PC-9 (cell line): ENCODE measurements at regions not wholly inside any gene's neighbourhood (a gene's known extent, or its start where the extent isn't known, plus 50 kb on each side); places are given as distances from the start of the nearest gene placed in this dataset.

ENCODE experiments used
- BruUV-seq: library from RNA; stranded (reverse); fragments of 400-500 nt; replicated peaks from 2 replicates; lab custom pipeline; 2021; lab: Mats Ljungman, UMichigan
- CTCF ChIA-PET: fragments of 300-600 bp; sonication (Branson Sonifier 250); formaldehyde crosslinking; loops from one replicate; lab custom pipeline; 2022; ENCODE audit warnings: antibody characterized with exemption; lab: Charles Lee
- POLR2A ChIA-PET: fragments of 300-600 bp; sonication (Branson Sonifier 250); formaldehyde crosslinking; loops from one replicate; lab custom pipeline; 2022; ENCODE audit warnings: antibody characterized with exemption; ENCODE audit not compliant: unreplicated experiment; lab: Charles Lee
- DNase-seq, 2 experiments: peaks; one replicate each; pipeline versions ENCODE4 v3.0.0 to v3.0.0-alpha.2; 2015 to 2022; ENCODE audit warnings: mixed read lengths in 1 of 2
- H2AFZ ChIP-seq: fragments of 200-600 bp; sonication (generic); 2 replicates; pipeline ENCODE4 v1.8.1; 2017; ENCODE audit warnings: antibody characterized with exemption
- H3F3A ChIP-seq: fragments of 200-600 bp; sonication (generic); 2 replicates; pipeline ENCODE4 v1.8.1; 2017; ENCODE audit warnings: antibody characterized with exemption, mild to moderate bottlenecking, low read depth; ENCODE audit not compliant: insufficient read depth
- H3K27ac ChIP-seq: fragments of 200-600 bp; sonication (generic); 2 replicates; pipeline ENCODE4 v1.6.1; 2016; ENCODE audit warnings: mixed run types
- H3K27me3 ChIP-seq: fragments of 200-600 bp; sonication (generic); 2 replicates; pipeline ENCODE4 v1.6.1; 2016; ENCODE audit warnings: low read depth, mixed run types; ENCODE audit not compliant: insufficient read depth
- H3K36me3 ChIP-seq: fragments of 200-600 bp; sonication (generic); 2 replicates; pipeline ENCODE4 v1.6.1; 2016; ENCODE audit warnings: low read depth, mixed run types
- H3K4me1 ChIP-seq: fragments of 200-600 bp; sonication (generic); replicated peaks from 2 replicates; pipeline ENCODE4 v1.6.1; 2016; ENCODE audit warnings: mixed run types; ENCODE audit not compliant: insufficient read depth
- H3K4me2 ChIP-seq: fragments of 200-600 bp; sonication (generic); 2 replicates; pipeline ENCODE4 v1.6.1; 2017; ENCODE audit warnings: mixed run types
- H3K4me3 ChIP-seq: fragments of 200-600 bp; sonication (generic); 2 replicates; pipeline ENCODE4 v1.6.1; 2016; ENCODE audit warnings: mixed run types
- H3K79me2 ChIP-seq: fragments of 200-600 bp; sonication (generic); 2 replicates; pipeline ENCODE4 v1.6.1; 2017; ENCODE audit warnings: low read depth, mixed run types
- H3K9me2 ChIP-seq: fragments of 200-600 bp; sonication (generic); 2 replicates; pipeline ENCODE4 v1.8.1; 2017; ENCODE audit warnings: mild to moderate bottlenecking; ENCODE audit not compliant: insufficient read depth
- H3K9me3 ChIP-seq: fragments of 200-600 bp; sonication (generic); 2 replicates; pipeline ENCODE4 v1.8.1; 2016; ENCODE audit warnings: low read depth; ENCODE audit not compliant: insufficient read depth
- H4K20me1 ChIP-seq: fragments of 200-600 bp; sonication (generic); 2 replicates; pipeline ENCODE4 v1.8.1; 2017; ENCODE audit not compliant: insufficient read depth
- EZH2 ChIP-seq: fragments of 200-600 bp; sonication (generic); IDR thresholded peaks from 2 replicates; pipeline ENCODE4 v1.8.0; 2017; ENCODE audit warnings: antibody characterized with exemption, low read depth
- intact Hi-C: fragments of 100-400 bp; cut with micrococcal nuclease; formaldehyde crosslinking; loops from one replicate; pipeline ENCODE4 v1.10.0; 2022; ENCODE audit not compliant: unreplicated experiment
- TF ChIP-seq, protein P1 (sequence below): fragments of 200-600 bp; sonication (generic); conservative IDR thresholded peaks from 2 replicates; pipeline ENCODE4 v1.6.1; 2017; ENCODE audit warnings: mixed run types, antibody characterized with exemption, mild to moderate bottlenecking, moderate library complexity

DNA sequence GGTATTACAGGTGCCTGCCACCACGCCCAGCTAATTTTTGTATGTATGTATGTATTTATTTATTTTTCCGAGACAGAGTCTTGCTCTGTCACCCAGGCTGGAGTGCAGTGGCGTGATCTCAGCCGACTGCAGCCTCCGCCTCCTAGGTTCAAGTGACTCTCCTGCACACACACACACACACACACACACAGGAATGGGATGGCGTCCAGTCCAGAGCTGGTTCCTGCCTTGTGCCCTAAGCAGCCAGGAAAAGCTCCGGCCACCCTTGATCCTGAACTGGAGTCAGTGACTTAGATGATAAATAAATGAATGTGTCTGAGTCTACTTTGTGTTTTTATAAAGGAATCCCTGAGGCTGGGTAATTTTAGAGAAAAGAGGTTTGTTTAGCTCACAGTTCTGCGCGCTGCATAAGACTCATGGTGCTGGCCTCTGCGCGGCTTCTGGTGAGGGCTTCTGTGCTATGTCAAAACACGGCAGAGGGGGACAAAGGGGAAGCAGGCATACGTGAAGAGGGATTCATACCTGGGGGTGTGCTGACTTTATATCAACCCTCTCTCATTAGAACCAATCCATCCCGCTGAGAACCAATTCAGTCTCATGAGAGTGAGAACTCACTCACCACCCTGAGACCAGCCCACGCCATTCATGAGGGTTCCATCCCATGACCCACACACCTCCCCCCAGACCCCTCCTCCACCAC lies 59.7 kb upstream of the PHLPP1 start:
- BruUV-seq = no TSS peak
- ChIA-PET CTCF (no interaction called here), POLR2A (no interaction called here)
- intact Hi-C loops = no loop called here
- no peak for TF ChIP-seq EZH2
- TF ChIP-seq, protein P1, sequence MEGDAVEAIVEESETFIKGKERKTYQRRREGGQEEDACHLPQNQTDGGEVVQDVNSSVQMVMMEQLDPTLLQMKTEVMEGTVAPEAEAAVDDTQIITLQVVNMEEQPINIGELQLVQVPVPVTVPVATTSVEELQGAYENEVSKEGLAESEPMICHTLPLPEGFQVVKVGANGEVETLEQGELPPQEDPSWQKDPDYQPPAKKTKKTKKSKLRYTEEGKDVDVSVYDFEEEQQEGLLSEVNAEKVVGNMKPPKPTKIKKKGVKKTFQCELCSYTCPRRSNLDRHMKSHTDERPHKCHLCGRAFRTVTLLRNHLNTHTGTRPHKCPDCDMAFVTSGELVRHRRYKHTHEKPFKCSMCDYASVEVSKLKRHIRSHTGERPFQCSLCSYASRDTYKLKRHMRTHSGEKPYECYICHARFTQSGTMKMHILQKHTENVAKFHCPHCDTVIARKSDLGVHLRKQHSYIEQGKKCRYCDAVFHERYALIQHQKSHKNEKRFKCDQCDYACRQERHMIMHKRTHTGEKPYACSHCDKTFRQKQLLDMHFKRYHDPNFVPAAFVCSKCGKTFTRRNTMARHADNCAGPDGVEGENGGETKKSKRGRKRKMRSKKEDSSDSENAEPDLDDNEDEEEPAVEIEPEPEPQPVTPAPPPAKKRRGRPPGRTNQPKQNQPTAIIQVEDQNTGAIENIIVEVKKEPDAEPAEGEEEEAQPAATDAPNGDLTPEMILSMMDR = no peak
- H3K27ac ChIP-seq = no peak overlapping the region
- H4K20me1 ChIP-seq = no peaks in the 10 kb centered on the region
- no peaks in the 10 kb centered on the region for H3K36me3 ChIP-seq
- H3K9me2 ChIP-seq = no peaks in the 10 kb centered on the region
- no peaks in the 10 kb centered on the region for H3F3A ChIP-seq
- H3K79me2 ChIP-seq = no peaks in the 10 kb centered on the region
- H3K27me3 ChIP-seq = no peaks in the 10 kb centered on the region
- H3K4me2 ChIP-seq = no peak overlapping the region
- H2AFZ ChIP-seq = no peak overlapping the region
- H3K9me3 ChIP-seq = no peaks in the 10 kb centered on the region
- H3K4me3 ChIP-seq = no peak overlapping the region
- DNase-seq = no peak
- no peaks in the 10 kb centered on the region for H3K4me1 ChIP-seq

DNA sequence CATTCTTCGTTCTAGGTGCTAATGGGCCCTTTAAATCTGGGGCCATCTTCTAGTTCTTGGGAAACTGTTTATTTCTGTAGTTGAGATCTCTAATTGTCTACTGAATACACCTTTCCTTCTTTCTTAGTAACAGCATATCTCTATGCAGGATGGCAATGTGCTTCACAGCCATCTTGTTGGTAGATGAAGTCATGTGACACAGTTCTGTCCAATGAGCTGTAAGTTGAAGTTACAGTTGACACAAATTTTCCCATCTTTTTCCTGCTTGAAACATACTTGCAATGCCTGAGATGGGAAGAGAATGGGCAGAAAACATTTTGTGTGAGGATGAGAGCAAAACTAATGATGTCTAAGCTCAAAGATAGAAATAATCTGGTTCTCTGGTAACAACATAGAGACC lies 57.3 kb upstream of the PHLPP1 start:
- Histone ChIP-seq H2AFZ (no peak overlapping the region), H3F3A (peaks cover 5% of the 10 kb centered on the region; the same call in 1 of the 2 replicates), H3K9me3 (no peaks in the 10 kb centered on the region), H3K79me2 (no peaks in the 10 kb centered on the region), H3K9me2 (no peaks in the 10 kb centered on the region), H3K27me3 (no peaks in the 10 kb centered on the region), H3K27ac (no peak overlapping the region), H3K36me3 (no peaks in the 10 kb centered on the region), H4K20me1 (no peaks in the 10 kb centered on the region), H3K4me2 (no peak overlapping the region), H3K4me3 (no peak overlapping the region), H3K4me1 (peaks cover 4% of the 10 kb centered on the region)
- no peak for DNase-seq
- TF ChIP-seq, protein P1 = no peak
- TF ChIP-seq EZH2 = no peak
- intact Hi-C loops = no loop called here
- CTCF ChIA-PET = no interaction called here
- no TSS peak for BruUV-seq
- POLR2A ChIA-PET = no interaction called here

DNA sequence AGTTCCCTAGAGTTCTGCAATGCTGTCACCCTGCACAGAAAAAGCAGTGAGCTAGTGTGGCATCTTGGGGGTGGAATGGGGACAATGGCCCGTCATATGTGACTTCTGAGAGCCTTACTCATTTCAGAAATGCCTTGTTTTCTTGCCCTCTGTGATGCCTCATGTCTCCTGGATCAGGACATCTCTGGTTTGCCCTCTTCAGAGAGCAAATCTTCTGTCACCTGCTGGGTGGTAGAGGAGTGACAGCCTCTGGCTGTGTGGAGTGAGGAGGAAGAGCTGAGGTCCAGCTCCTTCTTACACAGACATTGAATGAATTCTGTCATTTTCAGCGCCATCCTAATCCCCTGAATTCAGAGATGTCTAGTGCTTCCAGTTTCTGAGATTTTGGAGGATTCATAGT lies 55.6 kb upstream of the PHLPP1 start:
- Histone ChIP-seq H3K9me2 (no peaks in the 10 kb centered on the region), H3K27me3 (no peaks in the 10 kb centered on the region), H3K4me1 (peaks cover 21% of the 10 kb centered on the region), H3F3A (peaks cover 18% of the 10 kb centered on the region; the same call in 1 of the 2 replicates), H3K27ac (no peak overlapping the region), H3K4me3 (no peak overlapping the region), H4K20me1 (no peaks in the 10 kb centered on the region), H2AFZ (no peak overlapping the region), H3K79me2 (no peaks in the 10 kb centered on the region), H3K9me3 (no peaks in the 10 kb centered on the region), H3K36me3 (no peaks in the 10 kb centered on the region), H3K4me2 (no peak overlapping the region)
- DNase-seq = no peak
- POLR2A ChIA-PET = no interaction called here
- intact Hi-C loops = no loop called here
- BruUV-seq = no TSS peak
- no peak for TF ChIP-seq EZH2
- TF ChIP-seq, protein P1 = no peak
- CTCF ChIA-PET = no interaction called here
